GM23338 (cell line): ENCODE measurements at regions not wholly inside any gene's neighbourhood (a gene's known extent, or its start where the extent isn't known, plus 50 kb on each side); places are given as distances from the start of the nearest gene placed in this dataset.

Source experiments
- ATAC-seq: fragments of 200-7000 bp; cut with Tn5 transposase; 3 replicates; pipeline ENCODE4 v1.9.1; 2020
- DNase-seq: peaks from one replicate; pipeline ENCODE4 v3.0.0-alpha.2; 2015; ENCODE audit warnings: low spot score
- H2AFZ ChIP-seq: fragments of 200-600 bp; sonication (generic); 2 replicates; pipeline ENCODE4 v1.8.0; 2016; ENCODE audit warnings: antibody characterized with exemption, mild to moderate bottlenecking, moderate library complexity
- H3F3A ChIP-seq: fragments of 200-600 bp; sonication (generic); replicated peaks from 2 replicates; pipeline ENCODE4 v1.8.0; 2017; ENCODE audit warnings: antibody characterized with exemption, mixed run types, low read depth
- H3K27ac ChIP-seq: fragments of 200-600 bp; sonication (generic); 2 replicates; pipeline ENCODE4 v1.6.1; 2016; ENCODE audit warnings: low read depth
- H3K27me3 ChIP-seq: fragments of 200-600 bp; sonication (generic); 2 replicates; pipeline ENCODE4 v1.8.0; 2016; ENCODE audit warnings: mild to moderate bottlenecking, mixed run types, moderate library complexity; ENCODE audit not compliant: insufficient read depth
- H3K36me3 ChIP-seq: fragments of 200-600 bp; sonication (generic); 2 replicates; pipeline ENCODE4 v1.8.0; 2016; ENCODE audit warnings: mild to moderate bottlenecking; ENCODE audit not compliant: insufficient read depth
- H3K4me1 ChIP-seq: fragments of 200-600 bp; sonication (generic); 2 replicates; pipeline ENCODE4 v1.8.0; 2016; ENCODE audit warnings: mild to moderate bottlenecking, moderate library complexity; ENCODE audit not compliant: insufficient read depth
- H3K4me2 ChIP-seq: fragments of 200-600 bp; sonication (generic); 2 replicates; pipeline ENCODE4 v1.7.1; 2017; ENCODE audit warnings: mixed run types
- H3K4me3 ChIP-seq: fragments of 200-600 bp; sonication (generic); 2 replicates; pipeline ENCODE4 v1.6.1; 2016; ENCODE audit warnings: mixed run types
- H3K79me2 ChIP-seq: fragments of 200-600 bp; sonication (generic); replicated peaks from 2 replicates; pipeline ENCODE4 v1.8.0; 2017; ENCODE audit warnings: mild to moderate bottlenecking; ENCODE audit not compliant: insufficient read depth
- H3K9me2 ChIP-seq: fragments of 200-600 bp; sonication (generic); 2 replicates; pipeline ENCODE4 v1.8.0; 2017; ENCODE audit not compliant: insufficient read depth
- H4K20me1 ChIP-seq: fragments of 200-600 bp; sonication (generic); replicated peaks from 2 replicates; pipeline ENCODE4 v1.8.0; 2017; ENCODE audit warnings: mild to moderate bottlenecking; ENCODE audit not compliant: insufficient read depth
- H3K27ac Mint-ChIP-seq: 2 replicates; pipeline ENCODE4 v1.8.0; 2020; ENCODE audit warnings: inconsistent platforms, mild to moderate bottlenecking, moderate library complexity, mixed read lengths
- H3K27me3 Mint-ChIP-seq: 3 replicates; pipeline ENCODE4 v1.8.0; 2022; ENCODE audit warnings: low read depth, mild to moderate bottlenecking, moderate library complexity, mixed read lengths, inconsistent platforms; ENCODE audit not compliant: insufficient read depth, poor library complexity
- H3K36me3 Mint-ChIP-seq: 3 replicates; pipeline ENCODE4 v1.8.0; 2021; ENCODE audit warnings: low read depth, mild to moderate bottlenecking, inconsistent platforms, moderate library complexity, mixed read lengths
- H3K4me1 Mint-ChIP-seq: 3 replicates; pipeline ENCODE4 v1.8.0; 2020; ENCODE audit warnings: mild to moderate bottlenecking, inconsistent platforms, mixed read lengths
- H3K4me3 Mint-ChIP-seq: 3 replicates; pipeline ENCODE4 v1.8.0; 2021; ENCODE audit warnings: moderate library complexity, mild to moderate bottlenecking, inconsistent platforms, mixed read lengths
- H3K9me3 Mint-ChIP-seq: 3 replicates; pipeline ENCODE4 v1.8.0; 2020; ENCODE audit warnings: moderate library complexity, mild to moderate bottlenecking, inconsistent platforms, mixed read lengths
- CREB1 ChIP-seq: fragments of 250-450 bp; sonication (Bioruptor Pico); IDR thresholded peaks from 2 replicates; pipeline ENCODE4 v1.5.0; 2020; ENCODE audit warnings: low read depth, mild to moderate bottlenecking, moderate library complexity
- EZH2 ChIP-seq: fragments of 200-600 bp; sonication (generic); IDR thresholded peaks from one replicate; pipeline ENCODE4 v1.8.0; 2017; ENCODE audit warnings: antibody characterized with exemption, mild to moderate bottlenecking, low read depth; ENCODE audit not compliant: unreplicated experiment
- JUNB ChIP-seq: IDR thresholded peaks from one replicate; pipeline ENCODE4 v1.6.1; 2016; ENCODE audit warnings: antibody characterized with exemption; ENCODE audit not compliant: unreplicated experiment
- NANOG ChIP-seq: IDR thresholded peaks from 2 replicates; pipeline ENCODE4 v1.6.1; 2016; ENCODE audit warnings: antibody characterized with exemption, borderline replicate concordance
- STAT1 ChIP-seq: IDR thresholded peaks from one replicate; pipeline ENCODE4 v1.6.1; 2016; ENCODE audit warnings: antibody characterized with exemption; ENCODE audit not compliant: unreplicated experiment
- ZNF114 ChIP-seq: fragments of 250-450 bp; sonication (Bioruptor Pico); IDR thresholded peaks from 2 replicates; pipeline ENCODE4 v1.5.0; 2020; ENCODE audit warnings: mild to moderate bottlenecking, moderate library complexity
- ZNF331 ChIP-seq: fragments of 250-450 bp; sonication (Bioruptor Pico); IDR thresholded peaks from 2 replicates; pipeline ENCODE4 v1.5.0; 2020; ENCODE audit warnings: low read depth, mild to moderate bottlenecking, moderate library complexity
- TF ChIP-seq, protein P1 (sequence below): IDR thresholded peaks from 2 replicates; pipeline ENCODE4 v1.6.1; 2016; ENCODE audit warnings: antibody characterized with exemption
- TF ChIP-seq, protein P2 (sequence below), 2 experiments: fragments of 200-600 bp in 1 of 2; sonication (generic) in 1 of 2; conservative IDR thresholded peaks; 2 replicates each; pipeline versions ENCODE4 v1.5.1 to v1.6.1; 2016 to 2017; ENCODE audit warnings: antibody characterized with exemption in 2 of 2, low read depth in 2 of 2, mild to moderate bottlenecking in 2 of 2, moderate library complexity in 1 of 2
- TF ChIP-seq, protein P3 (sequence below): IDR thresholded peaks from one replicate; pipeline ENCODE4 v1.6.1; 2018; ENCODE audit warnings: antibody characterized with exemption; ENCODE audit not compliant: unreplicated experiment

DNA sequence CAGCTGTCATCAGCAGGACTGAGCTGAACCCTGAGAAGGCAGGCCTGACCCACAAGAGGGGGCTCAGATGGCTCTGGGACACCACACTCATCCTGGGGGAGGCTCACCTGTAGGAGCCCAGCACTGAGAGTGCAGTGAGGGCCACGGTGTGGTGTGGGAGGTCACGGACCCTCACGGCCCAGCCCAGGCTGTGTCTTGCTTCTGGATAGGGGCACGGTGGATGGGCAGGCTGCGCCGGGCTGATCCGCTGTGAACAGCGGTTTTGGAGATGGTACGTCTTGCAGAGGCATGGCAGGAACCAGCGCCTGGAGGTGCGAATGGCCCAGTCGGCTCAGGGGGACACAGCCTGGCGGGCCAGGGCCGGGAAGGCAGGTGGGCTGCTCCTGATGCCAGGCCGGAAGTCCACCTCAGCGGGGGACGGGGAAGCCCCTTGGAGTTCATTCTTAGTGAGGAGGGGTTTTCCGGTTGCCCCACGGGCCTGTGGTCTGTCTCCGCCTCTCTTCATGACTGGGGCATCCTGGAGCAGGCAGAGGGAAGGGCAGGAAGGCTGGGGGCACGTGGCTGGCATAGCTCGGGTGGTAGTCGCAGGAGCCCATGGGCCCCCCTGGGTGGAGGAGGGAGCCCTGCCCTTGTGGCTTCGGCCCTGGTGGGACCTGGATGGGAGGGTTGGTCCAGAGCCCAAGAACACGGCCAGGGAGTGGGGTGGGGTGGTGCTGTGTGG, 112.5 kb downstream of the UNCX start:
- Histone ChIP-seq H3F3A (no peaks in the 10 kb centered on the region), H3K79me2 (no peaks in the 10 kb centered on the region), H2AFZ (no peak overlapping the region), H3K9me2 (no peaks in the 10 kb centered on the region), H3K27ac (no peak overlapping the region), H3K4me2 (no peak overlapping the region), H3K4me1 (no peaks in the 10 kb centered on the region), H3K36me3 (no peaks in the 10 kb centered on the region), H3K4me3 (no peak overlapping the region), H4K20me1 (no peaks in the 10 kb centered on the region), H3K27me3 (no peaks in the 10 kb centered on the region)
- Mint-ChIP-seq H3K9me3 (no peaks in the 10 kb centered on the region; the same call in 2 of the 3 replicates), H3K27me3 (peaks cover 6% of the 10 kb centered on the region), H3K36me3 (no peaks in the 10 kb centered on the region), H3K4me3 (no peak overlapping the region), H3K4me1 (no peaks in the 10 kb centered on the region), H3K27ac (no peak overlapping the region)
- ATAC-seq: no peak
- DNase-seq: no peak
- no peak for TF ChIP-seq NANOG
- TF ChIP-seq JUNB: no peak
- TF ChIP-seq STAT1: no peak
- TF ChIP-seq, protein P1, sequence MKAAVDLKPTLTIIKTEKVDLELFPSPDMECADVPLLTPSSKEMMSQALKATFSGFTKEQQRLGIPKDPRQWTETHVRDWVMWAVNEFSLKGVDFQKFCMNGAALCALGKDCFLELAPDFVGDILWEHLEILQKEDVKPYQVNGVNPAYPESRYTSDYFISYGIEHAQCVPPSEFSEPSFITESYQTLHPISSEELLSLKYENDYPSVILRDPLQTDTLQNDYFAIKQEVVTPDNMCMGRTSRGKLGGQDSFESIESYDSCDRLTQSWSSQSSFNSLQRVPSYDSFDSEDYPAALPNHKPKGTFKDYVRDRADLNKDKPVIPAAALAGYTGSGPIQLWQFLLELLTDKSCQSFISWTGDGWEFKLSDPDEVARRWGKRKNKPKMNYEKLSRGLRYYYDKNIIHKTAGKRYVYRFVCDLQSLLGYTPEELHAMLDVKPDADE: no peak
- TF ChIP-seq CREB1 (CRISPR knock-in tag): no peak
- no peak for TF ChIP-seq ZNF331 (CRISPR knock-in tag)

DNA sequence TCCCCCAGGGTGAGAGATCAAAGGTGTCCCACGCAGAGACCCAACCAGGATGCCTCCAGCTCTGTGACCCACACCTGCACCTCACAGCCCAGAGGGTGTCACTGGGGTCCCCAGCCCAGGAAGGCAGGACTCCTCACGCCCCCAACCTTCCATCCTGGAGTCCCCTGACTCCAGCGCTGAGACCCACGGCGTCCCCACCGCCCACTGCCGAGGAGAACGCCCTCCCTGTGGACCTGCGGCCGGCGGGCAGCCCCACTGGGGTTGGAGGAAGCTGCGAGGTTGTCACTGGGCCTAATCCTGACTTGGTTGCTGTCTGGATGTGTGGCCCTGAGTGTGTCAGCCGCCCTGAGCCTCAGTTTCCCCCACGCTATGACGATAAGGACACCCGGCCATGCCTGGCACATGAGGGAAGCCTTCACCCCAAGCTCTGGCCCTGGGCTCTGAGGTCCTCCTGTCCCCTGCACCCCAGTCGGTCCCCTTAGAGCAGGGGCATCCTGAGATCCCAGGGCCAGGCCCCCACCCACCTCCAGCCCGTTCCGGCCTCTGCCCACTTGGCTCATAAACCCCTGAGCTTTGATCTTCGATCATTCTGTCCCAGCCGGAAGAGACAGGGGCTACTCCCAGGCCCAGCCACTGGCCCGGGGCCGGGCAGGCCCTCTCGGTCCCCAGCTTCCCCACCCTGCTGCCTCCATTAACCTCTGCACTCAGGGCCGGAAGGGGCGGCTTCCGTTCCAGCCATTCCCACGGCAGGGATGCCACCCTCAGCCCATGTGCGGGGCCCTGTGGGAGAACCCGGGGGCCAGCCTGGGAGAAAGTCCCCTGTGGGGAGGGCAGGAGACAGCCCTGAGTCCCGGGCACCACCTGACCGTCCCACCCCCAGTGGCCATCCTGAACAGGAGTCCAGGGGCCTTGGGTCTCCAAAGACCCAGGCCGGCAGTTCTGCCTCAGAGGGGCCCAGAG, 113.2 kb downstream of the MICALL2 start:
- Mint-ChIP-seq H3K36me3 (no peaks in the 10 kb centered on the region), H3K9me3 (no peaks in the 10 kb centered on the region; the same call in 2 of the 3 replicates), H3K27me3 (peaks cover 6% of the 10 kb centered on the region), H3K4me3 (no peak overlapping the region), H3K27ac (no peak overlapping the region), H3K4me1 (no peaks in the 10 kb centered on the region)
- H2AFZ ChIP-seq: no peak overlapping the region
- H3F3A ChIP-seq: no peaks in the 10 kb centered on the region
- ATAC-seq (no peak), DNase-seq (no peak)
- H3K36me3 ChIP-seq: no peaks in the 10 kb centered on the region
- no peaks in the 10 kb centered on the region for H3K27me3 ChIP-seq
- H3K27ac ChIP-seq: no peak overlapping the region
- H3K9me2 ChIP-seq: no peaks in the 10 kb centered on the region
- H3K79me2 ChIP-seq: no peaks in the 10 kb centered on the region
- H3K4me3 ChIP-seq: no peak overlapping the region
- no peak overlapping the region for H3K4me2 ChIP-seq
- H4K20me1 ChIP-seq: no peaks in the 10 kb centered on the region
- H3K4me1 ChIP-seq: no peaks in the 10 kb centered on the region
- no peak for TF ChIP-seq EZH2
- TF ChIP-seq, protein P1: no peak
- TF ChIP-seq ZNF114 (CRISPR knock-in tag): no peak
- TF ChIP-seq, protein P2, sequence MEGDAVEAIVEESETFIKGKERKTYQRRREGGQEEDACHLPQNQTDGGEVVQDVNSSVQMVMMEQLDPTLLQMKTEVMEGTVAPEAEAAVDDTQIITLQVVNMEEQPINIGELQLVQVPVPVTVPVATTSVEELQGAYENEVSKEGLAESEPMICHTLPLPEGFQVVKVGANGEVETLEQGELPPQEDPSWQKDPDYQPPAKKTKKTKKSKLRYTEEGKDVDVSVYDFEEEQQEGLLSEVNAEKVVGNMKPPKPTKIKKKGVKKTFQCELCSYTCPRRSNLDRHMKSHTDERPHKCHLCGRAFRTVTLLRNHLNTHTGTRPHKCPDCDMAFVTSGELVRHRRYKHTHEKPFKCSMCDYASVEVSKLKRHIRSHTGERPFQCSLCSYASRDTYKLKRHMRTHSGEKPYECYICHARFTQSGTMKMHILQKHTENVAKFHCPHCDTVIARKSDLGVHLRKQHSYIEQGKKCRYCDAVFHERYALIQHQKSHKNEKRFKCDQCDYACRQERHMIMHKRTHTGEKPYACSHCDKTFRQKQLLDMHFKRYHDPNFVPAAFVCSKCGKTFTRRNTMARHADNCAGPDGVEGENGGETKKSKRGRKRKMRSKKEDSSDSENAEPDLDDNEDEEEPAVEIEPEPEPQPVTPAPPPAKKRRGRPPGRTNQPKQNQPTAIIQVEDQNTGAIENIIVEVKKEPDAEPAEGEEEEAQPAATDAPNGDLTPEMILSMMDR (conservative IDR thresholded peaks at IDR 0.05; ENCODE audit: low read depth in 2 of 2): no peak
- TF ChIP-seq, protein P3, sequence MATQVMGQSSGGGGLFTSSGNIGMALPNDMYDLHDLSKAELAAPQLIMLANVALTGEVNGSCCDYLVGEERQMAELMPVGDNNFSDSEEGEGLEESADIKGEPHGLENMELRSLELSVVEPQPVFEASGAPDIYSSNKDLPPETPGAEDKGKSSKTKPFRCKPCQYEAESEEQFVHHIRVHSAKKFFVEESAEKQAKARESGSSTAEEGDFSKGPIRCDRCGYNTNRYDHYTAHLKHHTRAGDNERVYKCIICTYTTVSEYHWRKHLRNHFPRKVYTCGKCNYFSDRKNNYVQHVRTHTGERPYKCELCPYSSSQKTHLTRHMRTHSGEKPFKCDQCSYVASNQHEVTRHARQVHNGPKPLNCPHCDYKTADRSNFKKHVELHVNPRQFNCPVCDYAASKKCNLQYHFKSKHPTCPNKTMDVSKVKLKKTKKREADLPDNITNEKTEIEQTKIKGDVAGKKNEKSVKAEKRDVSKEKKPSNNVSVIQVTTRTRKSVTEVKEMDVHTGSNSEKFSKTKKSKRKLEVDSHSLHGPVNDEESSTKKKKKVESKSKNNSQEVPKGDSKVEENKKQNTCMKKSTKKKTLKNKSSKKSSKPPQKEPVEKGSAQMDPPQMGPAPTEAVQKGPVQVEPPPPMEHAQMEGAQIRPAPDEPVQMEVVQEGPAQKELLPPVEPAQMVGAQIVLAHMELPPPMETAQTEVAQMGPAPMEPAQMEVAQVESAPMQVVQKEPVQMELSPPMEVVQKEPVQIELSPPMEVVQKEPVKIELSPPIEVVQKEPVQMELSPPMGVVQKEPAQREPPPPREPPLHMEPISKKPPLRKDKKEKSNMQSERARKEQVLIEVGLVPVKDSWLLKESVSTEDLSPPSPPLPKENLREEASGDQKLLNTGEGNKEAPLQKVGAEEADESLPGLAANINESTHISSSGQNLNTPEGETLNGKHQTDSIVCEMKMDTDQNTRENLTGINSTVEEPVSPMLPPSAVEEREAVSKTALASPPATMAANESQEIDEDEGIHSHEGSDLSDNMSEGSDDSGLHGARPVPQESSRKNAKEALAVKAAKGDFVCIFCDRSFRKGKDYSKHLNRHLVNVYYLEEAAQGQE: no peak
